ENCODE measurements at regions not wholly inside any gene's neighbourhood (a gene's known extent, or its start where the extent isn't known, plus 50 kb on each side); places are given as distances from the start of the nearest gene placed in this dataset.

- Histone ChIP-seq H3K4me3 (no peak overlapping the region), H3K9me2 (replicated peaks; ENCODE audit: insufficient read depth) (no peaks in the 10 kb centered on the region), H3K4me1 (ENCODE audit: insufficient read depth) (no peaks in the 10 kb centered on the region), H3K27ac (peak overlapping the region; percentile 41), H3K36me3 (replicated peaks; ENCODE audit: insufficient read depth, low read depth) (no peaks in the 10 kb centered on the region), H4K20me1 (ENCODE audit: insufficient read depth, poor library complexity, severe bottlenecking) (no peaks in the 10 kb centered on the region), H3K9me3 (ENCODE audit: low read depth) (no peaks in the 10 kb centered on the region), H2AFZ (no peak overlapping the region), H3K4me2 (peak overlapping the region; percentile 10), H3K27me3 (no peaks in the 10 kb centered on the region), H3K79me2 (no peaks in the 10 kb centered on the region)
- TF ChIP-seq EZH2 (IDR thresholded peaks at IDR 0.05; ENCODE audit: borderline replicate concordance) (no peak), CTCF (IDR thresholded peaks at IDR 0.05; ENCODE audit: poor library complexity) (no peak), EZH2phosphoT487 (IDR thresholded peaks at IDR 0.05; ENCODE audit: low read depth, severe bottlenecking, unreplicated experiment) (no peak)
- WGBS (ENCODE audit: low lambda C conversion rate, missing lambda C conversion rate) = 59% methylated on average over 7 of the region's 7 CpGs
- DNase-seq (ENCODE audit: low spot score) = peak; percentile 28
These were observed 1365.6 kb downstream of the OLFM4 start for GRCh38 chr13:54394085-54394700.

- no peaks in the 10 kb centered on the region for H3K4me1 ChIP-seq (ENCODE audit: insufficient read depth)
- peak overlapping the region; percentile 10 for H3K4me2 ChIP-seq
- H3K9me3 ChIP-seq (ENCODE audit: low read depth) = no peaks in the 10 kb centered on the region
- no peaks in the 10 kb centered on the region for H3K36me3 ChIP-seq (replicated peaks; ENCODE audit: insufficient read depth, low read depth)
- WGBS (ENCODE audit: low lambda C conversion rate, missing lambda C conversion rate) = 64% methylated on average over 6 of the region's 6 CpGs
- H3K27me3 ChIP-seq = no peaks in the 10 kb centered on the region
- H4K20me1 ChIP-seq (ENCODE audit: insufficient read depth, poor library complexity, severe bottlenecking) = no peaks in the 10 kb centered on the region
- H3K27ac ChIP-seq = no peak overlapping the region
- H2AFZ ChIP-seq = no peak overlapping the region
- no peak for DNase-seq (ENCODE audit: low spot score)
- no peak overlapping the region for H3K4me3 ChIP-seq
- H3K9me2 ChIP-seq (replicated peaks; ENCODE audit: insufficient read depth) = no peaks in the 10 kb centered on the region
- no peak for TF ChIP-seq CTCF (IDR thresholded peaks at IDR 0.05; ENCODE audit: poor library complexity)
- no peaks in the 10 kb centered on the region for H3K79me2 ChIP-seq
These were observed 1366.3 kb downstream of the OLFM4 start for GRCh38 chr13:54394908-54395307.

- H3K9me2 ChIP-seq (replicated peaks; ENCODE audit: insufficient read depth) = no peaks in the 10 kb centered on the region
- no peaks in the 10 kb centered on the region for H3K4me1 ChIP-seq (ENCODE audit: insufficient read depth)
- H3K79me2 ChIP-seq = no peaks in the 10 kb centered on the region
- H2AFZ ChIP-seq = no peak overlapping the region
- no peak overlapping the region for H3K4me3 ChIP-seq
- no peak for TF ChIP-seq EZH2 (IDR thresholded peaks at IDR 0.05; ENCODE audit: borderline replicate concordance)
- TF ChIP-seq CTCF (IDR thresholded peaks at IDR 0.05; ENCODE audit: poor library complexity) = no peak
- TF ChIP-seq EZH2phosphoT487 (IDR thresholded peaks at IDR 0.05; ENCODE audit: low read depth, severe bottlenecking, unreplicated experiment) = no peak
- H3K27ac ChIP-seq = no peak overlapping the region
- no peaks in the 10 kb centered on the region for H3K27me3 ChIP-seq
- H3K36me3 ChIP-seq (replicated peaks; ENCODE audit: insufficient read depth, low read depth) = no peaks in the 10 kb centered on the region
- WGBS (ENCODE audit: low lambda C conversion rate, missing lambda C conversion rate) = 71% methylated on average over 1 of the region's 1 CpG
- no peak overlapping the region for H3K4me2 ChIP-seq
- no peaks in the 10 kb centered on the region for H4K20me1 ChIP-seq (ENCODE audit: insufficient read depth, poor library complexity, severe bottlenecking)
- no peak for DNase-seq (ENCODE audit: low spot score)
- H3K9me3 ChIP-seq (ENCODE audit: low read depth) = no peaks in the 10 kb centered on the region
These were observed 1373.9 kb downstream of the OLFM4 start for GRCh38 chr13:54402495-54402894.

All from hepatocyte (in vitro differentiated cells).